H1 (cell line): ENCODE measurements at regions not wholly inside any gene's neighbourhood (a gene's known extent, or its start where the extent isn't known, plus 50 kb on each side); places are given as distances from the start of the nearest gene placed in this dataset.

Experiments used
- CTCF ChIA-PET: fragments of 300-600 bp; sonication (Branson Sonifier 250); formaldehyde crosslinking; loops from one replicate; lab custom pipeline; 2021; ENCODE audit not compliant: partially characterized antibody; lab: Charles Lee
- POLR2A ChIA-PET: fragments of 300-600 bp; sonication (Branson Sonifier 250); formaldehyde crosslinking; loops from one replicate; lab custom pipeline; 2021; ENCODE audit warnings: inconsistent platforms; ENCODE audit not compliant: partially characterized antibody; lab: Charles Lee
- DNase-seq, 2 experiments: peaks; one replicate each; pipeline versions ENCODE4 v3.0.0 to v3.0.0-alpha.2; 2010 to 2022; ENCODE audit warnings: low spot score in 2 of 2, low read depth in 1 of 2, mixed read lengths in 1 of 2
- FAIRE-seq: peaks from 2 replicates; lab custom pipeline; 2011; peaks lifted over from hg19 to GRCh38; lab: Jason Lieb, UNC
- H2AFZ ChIP-seq: 2 replicates; pipeline ENCODE4 v1.8.1; 2012; ENCODE audit warnings: low read length, inconsistent platforms
- H2AK5ac ChIP-seq: 2 replicates; pipeline ENCODE4 v1.6.1; 2013; ENCODE audit warnings: low read depth, low read length
- H2BK120ac ChIP-seq: replicated peaks from 2 replicates; pipeline ENCODE3; 2013; ENCODE audit warnings: low read depth, low read length, inconsistent platforms
- H2BK12ac ChIP-seq: 2 replicates; pipeline ENCODE4 v1.6.1; 2013; ENCODE audit warnings: low read depth, low read length
- H2BK15ac ChIP-seq: 2 replicates; pipeline ENCODE4 v1.6.1; 2013; ENCODE audit warnings: low read length
- H2BK20ac ChIP-seq: 2 replicates; pipeline ENCODE4 v1.6.1; 2013; ENCODE audit warnings: low read length
- H2BK5ac ChIP-seq: 2 replicates; pipeline ENCODE4 v1.6.1; 2013; ENCODE audit warnings: low read depth, low read length
- H3K14ac ChIP-seq: 2 replicates; pipeline ENCODE4 v1.6.1; 2013; ENCODE audit warnings: inconsistent platforms; ENCODE audit not compliant: insufficient read length
- H3K18ac ChIP-seq: 2 replicates; pipeline ENCODE4 v1.6.1; 2013; ENCODE audit warnings: low read length; ENCODE audit errors: extremely low read depth
- H3K23ac ChIP-seq: 2 replicates; pipeline ENCODE4 v1.6.1; 2013; ENCODE audit warnings: inconsistent platforms; ENCODE audit not compliant: insufficient read length
- H3K23me2 ChIP-seq: 2 replicates; pipeline ENCODE4 v1.6.1; 2013; ENCODE audit warnings: low read depth, low read length
- H3K27ac ChIP-seq: 2 replicates; pipeline ENCODE4 v1.6.1; 2011; ENCODE audit warnings: low read depth, low read length, inconsistent platforms
- H3K27me3 ChIP-seq, 4 experiments: replicated peaks in 1 of 4; 1 replicate in 1 of 4; 2 replicates in 3 of 4; pipeline versions ENCODE4 v1.6.1 to v1.8.1; 2011 to 2013; ENCODE audit warnings: low read length in 3 of 4, mild to moderate bottlenecking in 3 of 4, inconsistent platforms in 2 of 4, mixed read lengths in 2 of 4, moderate library complexity in 1 of 4; ENCODE audit not compliant: control insufficient read depth in 3 of 4, insufficient read depth in 3 of 4; ENCODE audit errors: extremely low read depth in 1 of 4
- H3K36me3 ChIP-seq, 4 experiments: 2 replicates each; pipeline versions ENCODE4 v1.6.1 to v1.8.1; 2011 to 2013; ENCODE audit warnings: mild to moderate bottlenecking in 4 of 4, low read length in 3 of 4, moderate library complexity in 2 of 4, control low read depth in 1 of 4, inconsistent platforms in 1 of 4; ENCODE audit not compliant: insufficient read depth in 4 of 4, control insufficient read depth in 2 of 4
- H3K4ac ChIP-seq: replicated peaks from 2 replicates; pipeline ENCODE3; 2013; ENCODE audit warnings: low read length, low read depth, mixed read lengths, inconsistent platforms; ENCODE audit not compliant: insufficient read length
- H3K4me1 ChIP-seq, 4 experiments: replicated peaks in 1 of 4; 1 replicate in 1 of 4; 2 replicates in 3 of 4; pipeline versions ENCODE4 v1.6.1 to v1.8.1; 2011 to 2013; ENCODE audit warnings: low read length in 3 of 4, inconsistent platforms in 2 of 4, mixed read lengths in 1 of 4; ENCODE audit not compliant: insufficient read depth in 4 of 4, control insufficient read depth in 3 of 4
- H3K4me2 ChIP-seq, 2 experiments: 2 replicates each; pipeline versions ENCODE4 v1.6.1 to v1.8.1; 2011 to 2013; ENCODE audit warnings: low read depth in 2 of 2, low read length in 2 of 2, control low read depth in 1 of 2, inconsistent platforms in 1 of 2, mild to moderate bottlenecking in 1 of 2; ENCODE audit not compliant: insufficient read depth in 1 of 2
- H3K4me3 ChIP-seq, 4 experiments: fragments of 200-600, 300-600 bp in 1 of 4; sonication (generic), shearing (Covaris generic), sonication (Bioruptor Twin) in 1 of 4; 2 replicates each; pipeline versions ENCODE4 v1.5.1 to v1.8.1; 2011 to 2016; ENCODE audit warnings: low read length in 4 of 4, low read depth in 3 of 4, control low read depth in 2 of 4, inconsistent platforms in 2 of 4, mild to moderate bottlenecking in 2 of 4, mixed read lengths in 1 of 4, moderate library complexity in 1 of 4; ENCODE audit not compliant: insufficient read depth in 2 of 4; ENCODE audit errors: extremely low read depth in 1 of 4
- H3K56ac ChIP-seq: replicated peaks from 2 replicates; pipeline ENCODE3; 2013; ENCODE audit warnings: low read depth, mild to moderate bottlenecking, mixed read lengths, low read length, inconsistent platforms; ENCODE audit not compliant: insufficient read length
- H3K79me1 ChIP-seq: 2 replicates; pipeline ENCODE4 v1.6.1; 2013; ENCODE audit warnings: low read depth, low read length, control low read depth
- H3K79me2 ChIP-seq, 2 experiments: 2 replicates each; pipeline versions ENCODE4 v1.6.1 to v1.8.1; 2012 to 2013; ENCODE audit warnings: low read length in 2 of 2, mild to moderate bottlenecking in 2 of 2, inconsistent platforms in 1 of 2; ENCODE audit not compliant: insufficient read depth in 2 of 2, control insufficient read depth in 1 of 2
- H3K9ac ChIP-seq, 4 experiments: replicated peaks in 1 of 4; 1 replicate in 1 of 4; 2 replicates in 3 of 4; pipeline versions ENCODE4 v1.6.1 to v1.8.1; 2011 to 2013; ENCODE audit warnings: low read depth in 3 of 4, low read length in 3 of 4, control low read depth in 2 of 4, mild to moderate bottlenecking in 2 of 4, moderate library complexity in 2 of 4, inconsistent platforms in 1 of 4; ENCODE audit errors: extremely low read depth in 1 of 4
- H3K9me3 ChIP-seq, 2 experiments: 2 replicates each; pipeline versions ENCODE4 v1.6.1 to v1.8.1; 2012 to 2013; ENCODE audit warnings: mild to moderate bottlenecking in 2 of 2, moderate library complexity in 2 of 2, control low read depth in 1 of 2, inconsistent platforms in 1 of 2, low read depth in 1 of 2, low read length in 1 of 2, mixed read lengths in 1 of 2; ENCODE audit not compliant: insufficient read depth in 2 of 2
- H4K20me1 ChIP-seq, 2 experiments: replicated peaks in 1 of 2; 2 replicates each; pipeline versions ENCODE3 to v1.8.1; 2011 to 2013; ENCODE audit warnings: inconsistent platforms in 2 of 2, low read length in 2 of 2, mild to moderate bottlenecking in 1 of 2; ENCODE audit not compliant: insufficient read depth in 2 of 2, control insufficient read depth in 1 of 2
- H4K5ac ChIP-seq: 2 replicates; pipeline ENCODE4 v1.6.1; 2013; ENCODE audit warnings: low read length, low read depth, mixed read lengths, inconsistent platforms; ENCODE audit not compliant: insufficient read length
- H4K8ac ChIP-seq: 2 replicates; pipeline ENCODE4 v1.8.0; 2013; ENCODE audit warnings: mild to moderate bottlenecking, moderate library complexity, low read length, inconsistent platforms; ENCODE audit not compliant: insufficient read depth; ENCODE audit errors: extremely low read depth
- H4K91ac ChIP-seq: replicated peaks from 2 replicates; pipeline ENCODE3; 2013; ENCODE audit warnings: low read length, mixed read lengths, inconsistent platforms; ENCODE audit not compliant: insufficient read length
- EP300 ChIP-seq, 2 experiments: IDR thresholded peaks; 1 replicate in 1 of 2; 2 replicates in 1 of 2; pipeline ENCODE4 v1.6.1; 2011 to 2012; ENCODE audit warnings: low read depth in 2 of 2, low read length in 2 of 2, mild to moderate bottlenecking in 2 of 2, borderline replicate concordance in 1 of 2, inconsistent platforms in 1 of 2, moderate library complexity in 1 of 2
- FOSL1 ChIP-seq: IDR thresholded peaks from 2 replicates; pipeline ENCODE4 v1.6.1; 2011; ENCODE audit warnings: mild to moderate bottlenecking, low read depth, low read length, moderate library complexity; ENCODE audit not compliant: insufficient read depth
- POLR2A ChIP-seq, 2 experiments: IDR thresholded peaks; 1 replicate in 1 of 2; 2 replicates in 1 of 2; pipeline ENCODE4 v1.6.1; 2011; ENCODE audit warnings: low read depth in 2 of 2, low read length in 2 of 2, mild to moderate bottlenecking in 2 of 2; ENCODE audit errors: control extremely low read depth in 1 of 2
- POLR2AphosphoS5 ChIP-seq: IDR thresholded peaks from 2 replicates; pipeline ENCODE4 v1.6.1; 2011; ENCODE audit warnings: low read depth, low read length
- SUZ12 ChIP-seq: fragments of 200-600 bp; sonication (generic); IDR thresholded peaks from 2 replicates; pipeline ENCODE4 v1.6.1; 2012; ENCODE audit warnings: mild to moderate bottlenecking, inconsistent platforms, low read length, moderate library complexity, mixed read lengths
- WGBS, 2 experiments: shearing (Covaris generic) in 1 of 2; methylation state at CpG; one replicate each; pipeline versions ENCODE4 v1.1.6 to v1.1.7; 2013 to 2015; ENCODE audit warnings: low lambda C conversion rate in 2 of 2, mixed read lengths in 2 of 2, inconsistent platforms in 1 of 2, low coverage in 1 of 2, missing lambda C conversion rate in 1 of 2; ENCODE audit not compliant: insufficient replicate concordance in 2 of 2, insufficient coverage in 1 of 2, insufficient read length in 1 of 2; ENCODE audit errors: extremely low coverage in 1 of 2, missing lambda C conversion rate in 1 of 2; 5-methylcytosine and 5-hydroxymethylcytosine counted together

DNA sequence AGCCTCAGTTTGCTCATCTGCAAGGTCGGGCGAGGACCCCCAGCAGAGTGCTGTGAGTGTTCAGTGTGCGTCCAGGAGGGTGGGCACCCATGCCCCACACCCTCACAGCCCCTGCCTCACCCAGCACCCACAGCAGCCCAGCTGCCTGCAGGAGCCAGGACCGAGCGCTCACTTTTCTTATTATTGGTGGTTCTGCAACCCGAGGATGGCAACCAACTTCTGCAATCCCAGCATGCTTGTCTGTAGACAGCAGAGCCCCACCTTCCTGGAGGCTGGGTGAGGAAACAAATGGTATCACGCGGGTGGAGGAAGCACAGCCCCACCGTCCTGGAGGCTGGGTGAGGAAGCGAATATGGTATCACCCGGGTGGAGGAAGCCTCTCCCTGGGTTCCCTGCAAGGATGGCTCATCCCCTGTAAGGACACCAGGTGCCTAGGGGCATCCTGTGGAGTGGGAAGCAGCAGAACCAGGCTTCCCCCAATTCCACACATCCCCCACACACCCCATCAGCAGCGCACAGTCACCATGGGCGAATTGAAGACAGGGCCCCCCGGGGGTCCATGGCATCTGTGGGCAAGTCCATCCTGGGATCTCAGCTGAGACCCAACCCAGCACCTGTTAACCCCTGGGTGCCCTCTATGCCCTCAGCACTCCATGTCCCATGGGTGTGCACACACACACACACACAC, 220.5 kb upstream of the RAB6C start:
- CTCF ChIA-PET, result interaction anchor here (0.7 to 3.2 kb wide), 6 partner anchors 9 to 164 kb away, joined by 3 to 12 read pairs (median 4); no protein-coding TSS in a partner anchor
- peak overlapping the region; percentile 56 for H4K5ac ChIP-seq
- H3K4me3 ChIP-seq, result peak overlapping the region in 1 of 4 experiments; percentile 37; a peak in 1 of 8 replicates
- peak overlapping the region; percentile 100 for H2AK5ac ChIP-seq
- H3K9me3 ChIP-seq, result no peaks in the 10 kb centered on the region
- H3K36me3 ChIP-seq, result no peaks in the 10 kb centered on the region
- no peaks in the 10 kb centered on the region for H3K79me1 ChIP-seq
- peak overlapping the region; percentile 76 for H2BK5ac ChIP-seq
- peak overlapping the region; percentile 3 to 32; a peak in 2 of 4 replicates for H3K4me2 ChIP-seq
- peaks cover 0 to 7% of the 10 kb centered on the region in 2 experiments for H4K20me1 ChIP-seq
- no peak overlapping the region for H3K14ac ChIP-seq
- H2BK12ac ChIP-seq, result peak overlapping the region; percentile 100
- no peak overlapping the region for H3K9ac ChIP-seq
- FAIRE-seq (no peak), DNase-seq (no peak)
- no peak overlapping the region; the same call in 1 of the 2 replicates for H3K27ac ChIP-seq
- H2BK20ac ChIP-seq, result peak overlapping the region; percentile 95
- H4K8ac ChIP-seq, result no peak overlapping the region; the same call in 1 of the 2 replicates
- peak overlapping the region; percentile 6 for H2BK120ac ChIP-seq
- POLR2A ChIA-PET, result interaction anchor here (0.6 to 1.3 kb wide), 3 partner anchors 10 to 119 kb away, joined by 3 to 6 read pairs (median 3); no protein-coding TSS in a partner anchor
- H3K4ac ChIP-seq, result peak overlapping the region; percentile 84
- H3K27me3 ChIP-seq, result no peaks in the 10 kb centered on the region; a peak in 1 of 7 replicates
- peak overlapping the region; percentile 56 for H3K18ac ChIP-seq
- peak overlapping the region; percentile 95 for H2BK15ac ChIP-seq
- H3K79me2 ChIP-seq, result no peaks in the 10 kb centered on the region
- peak overlapping the region; percentile 85 for H3K56ac ChIP-seq
- no peak for TF ChIP-seq POLR2AphosphoS5
- no peak for TF ChIP-seq SUZ12
- no peak for TF ChIP-seq POLR2A (IDR thresholded peaks at IDR 0.05; ENCODE audit: control extremely low read depth in 1 of 2, low read depth in 2 of 2, low read length in 2 of 2)
- TF ChIP-seq EP300 (IDR thresholded peaks at IDR 0.05; ENCODE audit: borderline replicate concordance in 1 of 2, low read depth in 2 of 2, low read length in 2 of 2), result no peak
- no peak for TF ChIP-seq FOSL1
- H3K4me1 ChIP-seq, result peaks cover 5 to 17% (median 12%) of the 10 kb centered on the region in 4 experiments
- H4K91ac ChIP-seq, result peak overlapping the region; percentile 98
- H2AFZ ChIP-seq, result no peak overlapping the region
- H3K23ac ChIP-seq, result no peak overlapping the region
- 90% methylated on average over 11 of the region's 14 CpGs; no CpG with 5 or more reads in 1 of the 2 experiments for WGBS, 2 experiments
- H3K23me2 ChIP-seq, result peaks cover 8% of the 10 kb centered on the region
